K562 (cell line): ENCODE measurements at regions not wholly inside any gene's neighbourhood (a gene's known extent, or its start where the extent isn't known, plus 50 kb on each side); places are given as distances from the start of the nearest gene placed in this dataset.

Experiments used
- ATAC-seq: fragments of 200-7000 bp; cut with Tn5 transposase; 3 replicates; pipeline ENCODE4 v1.9.1; 2020; ENCODE audit warnings: moderate library complexity
- BruUV-seq: library from RNA; stranded (reverse); fragments of 400-500 nt; replicated peaks from 2 replicates; lab custom pipeline; 2021; lab: Mats Ljungman, UMichigan
- CTCF ChIA-PET: fragments of 300-600 bp; formaldehyde crosslinking; extraction: SDS; loops from one replicate; lab custom pipeline; 2021; ENCODE audit warnings: low intra/inter-chr PET ratio; lab: Yijun Ruan, JAX
- POLR2A ChIA-PET: fragments of 300-600, 350-650 bp; sonication (Branson Sonifier 250); formaldehyde crosslinking; extraction: SDS; loops from one replicate; lab custom pipeline; 2021; ENCODE audit warnings: antibody characterized with exemption, inconsistent platforms; lab: Yijun Ruan, JAX
- DNase-seq, 4 experiments: peaks; one replicate each; pipeline versions ENCODE4 v3.0.0 to v3.0.0-alpha.2; 2011 to 2018; ENCODE audit warnings: low spot score in 3 of 4, mixed read lengths in 3 of 4; ENCODE audit errors: extremely low read depth in 1 of 4
- FAIRE-seq: peaks from 2 replicates; lab custom pipeline; 2011; peaks lifted over from hg19 to GRCh38; lab: Jason Lieb, UNC
- H2AFZ ChIP-seq: 2 replicates; pipeline ENCODE4 v1.6.0; 2011; ENCODE audit warnings: low read depth, low read length, control low read depth, inconsistent platforms
- H3K27ac ChIP-seq: fragments of 200-600 bp; 3 replicates; pipeline ENCODE4 v1.8.0; 2011; ENCODE audit warnings: low read depth, mild to moderate bottlenecking, control low read depth, inconsistent platforms, low read length, moderate library complexity, mixed read lengths; ENCODE audit errors: extremely low read depth
- H3K27me3 ChIP-seq, 2 experiments: fragments of 300-600 bp in 1 of 2; 2 replicates in 1 of 2; 3 replicates in 1 of 2; pipeline versions ENCODE4 v1.6.0 to v1.8.0; 2011; ENCODE audit warnings: inconsistent platforms in 2 of 2, low read length in 2 of 2, mild to moderate bottlenecking in 1 of 2, mixed read lengths in 1 of 2, moderate library complexity in 1 of 2; ENCODE audit not compliant: control insufficient read depth in 2 of 2, insufficient read depth in 2 of 2
- H3K36me3 ChIP-seq: fragments of 300-600 bp; 3 replicates; pipeline ENCODE4 v1.8.0; 2011; ENCODE audit warnings: mild to moderate bottlenecking, low read length, inconsistent platforms; ENCODE audit not compliant: control insufficient read depth, insufficient read depth
- H3K4me1 ChIP-seq, 2 experiments: fragments of 200-600 bp in 1 of 2; replicated peaks in 1 of 2; 2 replicates in 1 of 2; 3 replicates in 1 of 2; pipeline versions ENCODE4 v1.5.1 to v1.8.0; 2011; ENCODE audit warnings: inconsistent platforms in 2 of 2, low read length in 2 of 2, mild to moderate bottlenecking in 1 of 2, mixed read lengths in 1 of 2, moderate library complexity in 1 of 2; ENCODE audit not compliant: control insufficient read depth in 2 of 2, insufficient read depth in 2 of 2
- H3K4me2 ChIP-seq: 2 replicates; pipeline ENCODE4 v1.6.1; 2011; ENCODE audit warnings: low read length, control low read depth, inconsistent platforms, mixed read lengths; ENCODE audit not compliant: insufficient read depth
- H3K4me3 ChIP-seq: fragments of 200-600 bp; sonication (generic), shearing (Covaris generic); 2 replicates; pipeline ENCODE4 v1.5.1; 2016; ENCODE audit warnings: control low read depth, inconsistent platforms
- H3K79me2 ChIP-seq: fragments of 200-600 bp; 3 replicates; pipeline ENCODE4 v1.8.0; 2011; ENCODE audit warnings: low read length, inconsistent platforms; ENCODE audit not compliant: control insufficient read depth, insufficient read depth
- H3K9ac ChIP-seq, 2 experiments: 2 replicates each; pipeline versions ENCODE4 v1.6.0 to v1.6.1; 2011; ENCODE audit warnings: low read depth in 2 of 2, low read length in 2 of 2, control low read depth in 1 of 2, inconsistent platforms in 1 of 2, mild to moderate bottlenecking in 1 of 2, mixed read lengths in 1 of 2; ENCODE audit not compliant: insufficient read depth in 1 of 2
- H3K9me1 ChIP-seq: one replicate; pipeline ENCODE4 v1.6.0; 2011; ENCODE audit warnings: inconsistent platforms, mild to moderate bottlenecking, low read length, moderate library complexity; ENCODE audit not compliant: control insufficient read depth, insufficient read depth
- H3K9me3 ChIP-seq: replicated peaks from 2 replicates; pipeline ENCODE4 v1.5.1; 2011; ENCODE audit warnings: low read depth, low read length, inconsistent platforms; ENCODE audit not compliant: control insufficient read depth, insufficient read depth
- H4K20me1 ChIP-seq: replicated peaks from 2 replicates; pipeline ENCODE4 v1.6.1; 2011; ENCODE audit warnings: low read length, inconsistent platforms, mixed read lengths; ENCODE audit not compliant: control insufficient read depth, insufficient read depth
- ZNF121 ChIP-seq: sonication (generic); formaldehyde crosslinking; conservative IDR thresholded peaks from 2 replicates; pipeline ENCODE4 v1.8.0; 2022; ENCODE audit warnings: missing genetic modification reagents
- ZNF174 ChIP-seq: fragments of 250-450 bp; sonication (Bioruptor Pico); IDR thresholded peaks from 2 replicates; pipeline ENCODE4 v1.4.0; 2020; ENCODE audit warnings: mild to moderate bottlenecking
- ZNF318 ChIP-seq, 2 experiments: fragments of 450-650 bp; IDR thresholded peaks; 2 replicates each; pipeline ENCODE4 v1.6.1; 2016; ENCODE audit warnings: mild to moderate bottlenecking in 2 of 2, borderline replicate concordance in 1 of 2, low read depth in 1 of 2, moderate library complexity in 1 of 2
- WGBS: fragments of 100-300 bp; shearing (Covaris generic); methylation state at CpG from one replicate; pipeline ENCODE4 v1.1.6; 2016; ENCODE audit warnings: low coverage, mixed read lengths; ENCODE audit not compliant: insufficient coverage; ENCODE audit errors: missing lambda C conversion rate; 5-methylcytosine and 5-hydroxymethylcytosine counted together
- in situ Hi-C: fragments of 300-500 bp; cut with MboI; formaldehyde crosslinking; loops from 4 replicates; pipeline ENCODE4 v1.15.0; 2018; ENCODE audit warnings: inconsistent platforms, mixed read lengths
- intact Hi-C: fragments of 100-400 bp; cut with micrococcal nuclease; formaldehyde crosslinking; loops from 2 replicates; pipeline ENCODE4 v1.14.2; 2022

- no peaks in the 10 kb centered on the region for H4K20me1 ChIP-seq
- CTCF ChIA-PET = no interaction called here
- H3K4me1 ChIP-seq = no peaks in the 10 kb centered on the region
- no peaks in the 10 kb centered on the region for H3K36me3 ChIP-seq
- no peaks in the 10 kb centered on the region for H3K9me1 ChIP-seq
- H3K4me2 ChIP-seq = no peak overlapping the region
- ATAC-seq = no peak
- TF ChIP-seq ZNF174 (CRISPR knock-in tag) = no peak
- TF ChIP-seq ZNF121 = no peak
- no peak for TF ChIP-seq ZNF318 (IDR thresholded peaks at IDR 0.05; ENCODE audit: borderline replicate concordance in 1 of 2, low read depth in 1 of 2)
- no peaks in the 10 kb centered on the region for H3K27me3 ChIP-seq
- in situ Hi-C loops = no loop called here
- POLR2A ChIA-PET = no interaction called here
- H3K27ac ChIP-seq = no peak overlapping the region
- no peaks in the 10 kb centered on the region for H3K9me3 ChIP-seq
- BruUV-seq = no TSS peak
- no peak overlapping the region for H2AFZ ChIP-seq
- no peak overlapping the region for H3K9ac ChIP-seq
- no peaks in the 10 kb centered on the region for H3K79me2 ChIP-seq
- 0% methylated on average over 3 of the region's 3 CpGs for WGBS
- intact Hi-C loops = no loop called here
- DNase-seq = no peak
- FAIRE-seq = no peak
- H3K4me3 ChIP-seq = no peak overlapping the region
Measured at GRCh38 chr6:48628316-48628715, 517.3 kb upstream of the PTCHD4 start.
